B cell (primary cell): ENCODE measurements at regions not wholly inside any gene's neighbourhood (a gene's known extent, or its start where the extent isn't known, plus 50 kb on each side); places are given as distances from the start of the nearest gene placed in this dataset.

Experiments
- ATAC-seq: fragments of 200-7000 bp; cut with Tn5 transposase; one replicate; pipeline ENCODE4 v1.10.0; 2021; ENCODE audit warnings: low read depth, mild to moderate bottlenecking, moderate number of reproducible peaks, moderate library complexity
- CTCF ChIA-PET: fragments of 350-600 bp; sonication (Branson Sonifier 250); formaldehyde crosslinking; loops from one replicate; lab custom pipeline; 2021; ENCODE audit warnings: antibody characterized with exemption, inconsistent platforms; lab: Charles Lee
- POLR2A ChIA-PET: fragments of 350-600 bp; sonication (Branson Sonifier 250); formaldehyde crosslinking; loops from one replicate; lab custom pipeline; 2021; ENCODE audit warnings: antibody characterized with exemption; lab: Charles Lee
- DNase-seq: peaks from one replicate; pipeline ENCODE4 v3.0.0; 2013
- H2AFZ ChIP-seq: 2 replicates; pipeline ENCODE4 v1.6.1; 2012; ENCODE audit warnings: mild to moderate bottlenecking, low read depth, low read length; ENCODE audit not compliant: insufficient read depth, poor library complexity, severe bottlenecking
- H3K27ac ChIP-seq, 2 donors: 1 replicate in 1 of 2; 2 replicates in 1 of 2; pipeline ENCODE4 v1.5.1; 2012 to 2013; ENCODE audit warnings: low read length in 2 of 2, mild to moderate bottlenecking in 2 of 2, moderate library complexity in 1 of 2
- H3K27me3 ChIP-seq, 4 experiments: fragments of 200-600 bp in 1 of 4; sonication (generic) in 1 of 4; replicated peaks in 1 of 4; 1 replicate in 2 of 4; 2 replicates in 2 of 4; pipeline versions ENCODE4 v1.6.1 to v1.7.0; 2013 to 2016; ENCODE audit warnings: low read length in 3 of 4, mild to moderate bottlenecking in 2 of 4, mixed read lengths in 1 of 4, moderate library complexity in 1 of 4; ENCODE audit not compliant: insufficient read depth in 4 of 4, control insufficient read depth in 3 of 4; ENCODE audit errors: control extremely low read depth in 1 of 4
- H3K36me3 ChIP-seq, 2 experiments: replicated peaks in 1 of 2; 1 replicate in 1 of 2; 2 replicates in 1 of 2; pipeline versions ENCODE4 v1.6.1 to v1.7.1; 2013; ENCODE audit warnings: low read length in 1 of 2; ENCODE audit not compliant: insufficient read depth in 2 of 2, control insufficient read depth in 1 of 2; ENCODE audit errors: control extremely low read depth in 1 of 2, extremely low read depth in 1 of 2
- H3K4me1 ChIP-seq, 2 donors: fragments of 200-600 bp in 1 of 2; sonication (generic) in 1 of 2; 1 replicate in 1 of 2; 2 replicates in 1 of 2; pipeline versions ENCODE4 v1.5.1 to v1.6.1; 2013 to 2017; ENCODE audit warnings: low read length in 2 of 2; ENCODE audit not compliant: control insufficient read depth in 2 of 2, insufficient read depth in 2 of 2
- H3K4me2 ChIP-seq: replicated peaks from 2 replicates; pipeline ENCODE3; 2012; ENCODE audit warnings: mild to moderate bottlenecking, low read depth, low read length; ENCODE audit not compliant: poor library complexity, severe bottlenecking
- H3K4me3 ChIP-seq, 5 experiments: fragments of 200-600 bp in 1 of 5; sonication (generic) in 1 of 5; 1 replicate in 3 of 5; 2 replicates in 2 of 5; pipeline versions ENCODE4 v1.5.1 to v1.7.0; 2011 to 2016; ENCODE audit warnings: low read length in 4 of 5, mild to moderate bottlenecking in 4 of 5, low read depth in 2 of 5, control low read depth in 1 of 5, moderate library complexity in 1 of 5; ENCODE audit not compliant: insufficient read depth in 1 of 5; ENCODE audit errors: control extremely low read depth in 1 of 5, extremely low read depth in 1 of 5
- H3K79me2 ChIP-seq: fragments of 200-600 bp; sonication (generic); one replicate; pipeline ENCODE4 v1.6.0; 2016; ENCODE audit warnings: low read length; ENCODE audit not compliant: control insufficient read depth, insufficient read depth
- H3K9ac ChIP-seq: fragments of 200-600 bp; sonication (generic); 2 replicates; pipeline ENCODE4 v1.6.1; 2017; ENCODE audit warnings: mild to moderate bottlenecking, low read length, moderate library complexity
- H3K9me3 ChIP-seq, 3 donors: one replicate each; pipeline versions ENCODE4 v1.6.1 to v1.7.1; 2013; ENCODE audit warnings: low read length in 2 of 3; ENCODE audit not compliant: control insufficient read depth in 2 of 3, insufficient read depth in 1 of 3; ENCODE audit errors: control extremely low read depth in 1 of 3
- H4K20me1 ChIP-seq: 2 replicates; pipeline ENCODE4 v1.6.0; 2012; ENCODE audit warnings: mild to moderate bottlenecking, low read length; ENCODE audit not compliant: insufficient read depth, control insufficient read depth, poor library complexity, severe bottlenecking
- H3K27ac Mint-ChIP-seq: one replicate; pipeline ENCODE4 v1.8.0; 2021; ENCODE audit warnings: mixed read lengths
- H3K27me3 Mint-ChIP-seq: one replicate; pipeline ENCODE4 v1.8.0; 2021; ENCODE audit warnings: mixed read lengths
- H3K4me1 Mint-ChIP-seq: one replicate; pipeline ENCODE4 v1.8.0; 2021; ENCODE audit warnings: mixed read lengths
- H3K4me3 Mint-ChIP-seq: one replicate; pipeline ENCODE4 v1.8.0; 2021; ENCODE audit warnings: mixed read lengths
- H3K9me3 Mint-ChIP-seq: one replicate; pipeline ENCODE4 v1.8.0; 2022; ENCODE audit warnings: mixed read lengths; ENCODE audit not compliant: insufficient read depth
- CTCF ChIP-seq: fragments of 200-600 bp; IDR thresholded peaks from one replicate; pipeline ENCODE4 v1.8.0; 2022; ENCODE audit warnings: antibody characterized with exemption, mild to moderate bottlenecking
- EZH2 ChIP-seq: IDR thresholded peaks from 2 replicates; pipeline ENCODE4 v1.6.1; 2012; ENCODE audit warnings: borderline replicate concordance, low read depth, mild to moderate bottlenecking, moderate library complexity, low read length; ENCODE audit not compliant: insufficient read depth, poor library complexity, severe bottlenecking
- WGBS: methylation state at CpG from one replicate; pipeline ENCODE4 v1.1.5; 2013; ENCODE audit warnings: missing lambda C conversion rate; ENCODE audit not compliant: insufficient coverage; 5-methylcytosine and 5-hydroxymethylcytosine counted together
- intact Hi-C: fragments of 100-400 bp; cut with micrococcal nuclease; formaldehyde crosslinking; loops from one replicate; pipeline ENCODE4 v1.10.0; 2022

DNA sequence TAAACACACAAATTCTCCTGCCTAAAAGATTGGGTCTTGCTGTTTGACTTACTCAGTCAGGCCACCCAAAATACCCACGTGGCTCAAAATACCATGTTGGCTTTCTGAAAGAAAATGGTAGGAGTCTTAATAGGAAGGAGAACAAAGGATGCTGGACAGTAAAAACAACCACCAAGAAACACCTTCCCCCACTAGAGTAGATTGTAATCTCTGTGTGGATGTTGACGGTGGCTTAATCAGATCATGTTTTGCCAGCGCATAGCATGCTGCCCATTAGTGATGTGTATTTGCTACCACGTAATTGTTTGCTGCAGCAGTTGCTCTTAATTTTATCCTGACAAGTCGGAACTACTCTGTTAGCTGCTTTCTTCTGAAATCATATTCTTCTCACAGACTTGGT lies 1229.3 kb upstream of the SLC10A2 start:
- WGBS = no CpG with 5 or more reads among the region's 5 CpGs
- TF ChIP-seq EZH2 (no peak), CTCF (no peak)
- DNase-seq (no peak), ATAC-seq (no peak)
- Histone ChIP-seq H3K27ac (no peak overlapping the region), H3K36me3 (no peaks in the 10 kb centered on the region), H3K9me3 (no peaks in the 10 kb centered on the region), H3K79me2 (no peaks in the 10 kb centered on the region), H3K4me2 (no peak overlapping the region), H2AFZ (no peak overlapping the region), H3K4me1 (no peaks in the 10 kb centered on the region), H3K27me3 (no peaks in the 10 kb centered on the region), H4K20me1 (no peaks in the 10 kb centered on the region), H3K9ac (no peak overlapping the region), H3K4me3 (no peak overlapping the region)
- Mint-ChIP-seq H3K4me3 (no peak overlapping the region), H3K27me3 (no peaks in the 10 kb centered on the region), H3K27ac (no peak overlapping the region), H3K9me3 (no peaks in the 10 kb centered on the region), H3K4me1 (no peaks in the 10 kb centered on the region)
- CTCF ChIA-PET = no interaction called here
- POLR2A ChIA-PET = no interaction called here
- intact Hi-C loops = no loop called here

GRCh38 chr13:104289400-104289799 lies 1223.2 kb upstream of the SLC10A2 start:
- no CpG with 5 or more reads among the region's 3 CpGs for WGBS
- no peak overlapping the region for H3K9ac ChIP-seq

More at GRCh38 chr13:104289400-104289799, 1223.2 kb upstream of the SLC10A2 start:
- no peaks in the 10 kb centered on the region for H3K79me2 ChIP-seq
- H3K4me1 ChIP-seq = no peaks in the 10 kb centered on the region
- no peaks in the 10 kb centered on the region for H3K9me3 ChIP-seq
- H4K20me1 ChIP-seq = no peaks in the 10 kb centered on the region
- H3K4me1 Mint-ChIP-seq = no peaks in the 10 kb centered on the region
- no peak overlapping the region for H3K27ac ChIP-seq
- POLR2A ChIA-PET = no interaction called here
- no peak overlapping the region for H3K4me3 ChIP-seq
- intact Hi-C loops = no loop called here
- no peak overlapping the region for H2AFZ ChIP-seq
- H3K27me3 Mint-ChIP-seq = no peaks in the 10 kb centered on the region
- no peak for ATAC-seq
- no peak for DNase-seq
- TF ChIP-seq EZH2 (no peak), CTCF (no peak)
- no peak overlapping the region for H3K4me3 Mint-ChIP-seq
- CTCF ChIA-PET = no interaction called here
- H3K36me3 ChIP-seq = no peaks in the 10 kb centered on the region
- H3K4me2 ChIP-seq = no peak overlapping the region
- H3K27ac Mint-ChIP-seq = no peak overlapping the region
- no peaks in the 10 kb centered on the region for H3K9me3 Mint-ChIP-seq
- H3K27me3 ChIP-seq = no peaks in the 10 kb centered on the region
